ENCODE measurements at regions not wholly inside any gene's neighbourhood (a gene's known extent, or its start where the extent isn't known, plus 50 kb on each side); places are given as distances from the start of the nearest gene placed in this dataset.

- WGBS (ENCODE audit: insufficient coverage, low coverage, missing lambda C conversion rate), result 1% methylated on average over 6 of the region's 6 CpGs
- Histone ChIP-seq H3K9ac (ENCODE audit: insufficient read depth in 1 of 2, low read depth in 2 of 2, low read length in 2 of 2) (no peak overlapping the region), H3K4me3 (no peak overlapping the region), H3K36me3 (ENCODE audit: control insufficient read depth, insufficient read depth, low read length) (no peaks in the 10 kb centered on the region), H3K27ac (ENCODE audit: extremely low read depth, low read depth, low read length) (no peak overlapping the region), H3K79me2 (ENCODE audit: control insufficient read depth, insufficient read depth, low read length) (no peaks in the 10 kb centered on the region), H3K9me3 (replicated peaks; ENCODE audit: control insufficient read depth, insufficient read depth, low read depth, low read length) (no peaks in the 10 kb centered on the region), H3K9me1 (ENCODE audit: control insufficient read depth, insufficient read depth, low read length) (no peaks in the 10 kb centered on the region), H4K20me1 (replicated peaks; ENCODE audit: control insufficient read depth, insufficient read depth, low read length) (no peaks in the 10 kb centered on the region), H2AFZ (ENCODE audit: low read depth, low read length) (no peak overlapping the region), H3K27me3 (ENCODE audit: control insufficient read depth in 2 of 2, insufficient read depth in 2 of 2, low read length in 2 of 2) (no peaks in the 10 kb centered on the region), H3K4me1 (replicated peaks in 1 of 2; ENCODE audit: control insufficient read depth in 2 of 2, insufficient read depth in 2 of 2, low read length in 2 of 2) (no peaks in the 10 kb centered on the region), H3K4me2 (ENCODE audit: insufficient read depth, low read length) (no peak overlapping the region)
- POLR2A ChIA-PET, result no interaction called here
- DNase-seq (ENCODE audit: extremely low read depth in 1 of 4, low spot score in 3 of 4) (no peak), ATAC-seq (no peak), FAIRE-seq (no peak)
- intact Hi-C loops (cut with micrococcal nuclease) (no loop called here), in situ Hi-C loops (cut with MboI) (loop anchor here (25.0 kb wide), 1 partner anchor 645 kb away; no protein-coding TSS in a partner anchor)
- CTCF ChIA-PET (ENCODE audit: low intra/inter-chr PET ratio), result no interaction called here
- no TSS peak for BruUV-seq (replicated peaks)
- TF ChIP-seq IRF1 (CRISPR knock-in tag; IDR thresholded peaks at IDR 0.05; ENCODE audit: borderline replicate concordance) (no peak), ARNT (IDR thresholded peaks at IDR 0.05) (no peak), CBX2 (IDR thresholded peaks at IDR 0.05; ENCODE audit: insufficient read depth, low read length, poor library complexity, severe bottlenecking) (no peak), ARID2 (IDR thresholded peaks at IDR 0.05) (no peak), ETV6 (IDR thresholded peaks at IDR 0.05; ENCODE audit: borderline replicate concordance in 1 of 2, low read depth in 2 of 2, low read length in 1 of 2) (no peak), ETV6 (CRISPR knock-in tag; IDR thresholded peaks at IDR 0.05; ENCODE audit: borderline replicate concordance) (no peak), CHD2 (IDR thresholded peaks at IDR 0.05; ENCODE audit: low read depth, low read length) (no peak), SAFB2 (IDR thresholded peaks at IDR 0.05; ENCODE audit: borderline replicate concordance, low read depth, low read length, severe bottlenecking) (no peak), ELF2 (CRISPR knock-in tag; IDR thresholded peaks at IDR 0.05) (no peak), ARID4B (CRISPR knock-in tag; IDR thresholded peaks at IDR 0.05) (no peak), HMG20A (CRISPR knock-in tag; conservative IDR thresholded peaks at IDR 0.05) (no peak), E2F6 (IDR thresholded peaks at IDR 0.05; ENCODE audit: borderline replicate concordance in 1 of 2, extremely low read depth in 1 of 2, insufficient read depth in 1 of 2, insufficient read length in 1 of 2, low read depth in 1 of 2, low read length in 1 of 2, poor library complexity in 1 of 2, severe bottlenecking in 1 of 2) (no peak), RNF2 (IDR thresholded peaks at IDR 0.05) (no peak), RBM22 (IDR thresholded peaks at IDR 0.05; ENCODE audit: low read depth, low read length, poor library complexity, severe bottlenecking) (no peak), CHD1 (IDR thresholded peaks at IDR 0.05; ENCODE audit: low read length) (no peak)
These were observed 269.1 kb downstream of the KIF4B start for GRCh38 chr5:155282503-155283107.
